SK-N-SH treated with all-trans-retinoic acid at 6 μM for 48 hours (cell line): ENCODE measurements at regions not wholly inside any gene's neighbourhood (a gene's known extent, or its start where the extent isn't known, plus 50 kb on each side); places are given as distances from the start of the nearest gene placed in this dataset.

Experiments
- ATAC-seq: fragments of 200-7000 bp; cut with Tn5 transposase; 3 replicates; pipeline ENCODE4 v1.9.1; 2020; ENCODE audit warnings: mild to moderate bottlenecking, moderate library complexity
- ARNTL ChIP-seq: fragments of 450-650 bp; formaldehyde crosslinking; IDR thresholded peaks from 2 replicates; pipeline ENCODE4 v1.5.0; 2020; ENCODE audit warnings: low read depth, mild to moderate bottlenecking, moderate library complexity, borderline replicate concordance
- CREB5 ChIP-seq: fragments of 250-450 bp; sonication (Bioruptor Pico); IDR thresholded peaks from 2 replicates; pipeline ENCODE4 v1.5.1; 2020; ENCODE audit warnings: low read depth, mild to moderate bottlenecking, moderate library complexity
- CSDC2 ChIP-seq: fragments of 250-450 bp; sonication (Bioruptor Pico); IDR thresholded peaks from 2 replicates; pipeline ENCODE4 v1.5.0; 2020; ENCODE audit warnings: mild to moderate bottlenecking, moderate library complexity
- CSRNP3 ChIP-seq: fragments of 250-450 bp; sonication (Bioruptor Pico); IDR thresholded peaks from 2 replicates; pipeline ENCODE4 v1.5.1; 2021; ENCODE audit warnings: mild to moderate bottlenecking, moderate library complexity
- ESRRG ChIP-seq: fragments of 250-450 bp; sonication (Bioruptor Pico); IDR thresholded peaks from 2 replicates; pipeline ENCODE4 v1.6.1; 2021; ENCODE audit warnings: mild to moderate bottlenecking
- GLIS3 ChIP-seq: fragments of 250-450 bp; sonication (Bioruptor Pico); IDR thresholded peaks from 2 replicates; pipeline ENCODE4 v1.5.0; 2020; ENCODE audit warnings: mild to moderate bottlenecking, moderate library complexity
- ISL1 ChIP-seq: fragments of 250-450 bp; sonication (Bioruptor Pico); IDR thresholded peaks from 2 replicates; pipeline ENCODE4 v2.1.2; 2022; ENCODE audit warnings: mild to moderate bottlenecking, moderate library complexity
- OSR1 ChIP-seq: fragments of 250-450 bp; sonication (Bioruptor Pico); IDR thresholded peaks from 2 replicates; pipeline ENCODE4 v1.8.0; 2022; ENCODE audit warnings: moderate library complexity, mild to moderate bottlenecking, inconsistent platforms
- PATZ1 ChIP-seq: fragments of 250-450 bp; sonication (Bioruptor Pico); IDR thresholded peaks from 2 replicates; pipeline ENCODE4 v1.8.0; 2020; ENCODE audit warnings: mild to moderate bottlenecking, moderate library complexity, borderline replicate concordance
- POU6F1 ChIP-seq: fragments of 250-450 bp; sonication (Bioruptor Pico); IDR thresholded peaks from 2 replicates; pipeline ENCODE4 v1.8.0; 2021; ENCODE audit warnings: low read depth, mild to moderate bottlenecking, moderate library complexity, borderline replicate concordance
- PPARA ChIP-seq: fragments of 250-450 bp; sonication (Bioruptor Pico); IDR thresholded peaks from 2 replicates; pipeline ENCODE4 v1.5.0; 2020; ENCODE audit warnings: mild to moderate bottlenecking, borderline replicate concordance
- SNAI2 ChIP-seq: fragments of 250-450 bp; sonication (Bioruptor Pico); IDR thresholded peaks from 2 replicates; pipeline ENCODE4 v1.5.0; 2020; ENCODE audit warnings: mild to moderate bottlenecking, moderate library complexity
- TOX ChIP-seq: fragments of 250-450 bp; sonication (Bioruptor Pico); IDR thresholded peaks from 2 replicates; pipeline ENCODE4 v1.8.0; 2021; ENCODE audit warnings: mild to moderate bottlenecking, moderate library complexity, borderline replicate concordance
- TSHZ2 ChIP-seq: fragments of 250-450 bp; sonication (Bioruptor Pico); IDR thresholded peaks from 2 replicates; pipeline ENCODE4 v1.5.0; 2020; ENCODE audit warnings: mild to moderate bottlenecking, moderate library complexity
- ZC3H10 ChIP-seq: fragments of 250-450 bp; sonication (Bioruptor Pico); IDR thresholded peaks from 2 replicates; pipeline ENCODE4 v1.5.1; 2021; ENCODE audit warnings: mild to moderate bottlenecking, moderate library complexity
- ZFP3 ChIP-seq: fragments of 250-450 bp; sonication (Bioruptor Pico); IDR thresholded peaks from 2 replicates; pipeline ENCODE4 v1.5.0; 2020; ENCODE audit warnings: mild to moderate bottlenecking, moderate library complexity
- ZFP30 ChIP-seq: fragments of 450-650 bp; formaldehyde crosslinking; IDR thresholded peaks from 2 replicates; pipeline ENCODE4 v1.5.0; 2022; ENCODE audit warnings: mild to moderate bottlenecking, moderate library complexity
- ZNF565 ChIP-seq: fragments of 450-650 bp; formaldehyde crosslinking; conservative IDR thresholded peaks from 2 replicates; pipeline ENCODE4 v1.5.0; 2020; ENCODE audit warnings: low read depth, mild to moderate bottlenecking, moderate library complexity
- ZNF8 ChIP-seq: fragments of 450-650 bp; formaldehyde crosslinking; IDR thresholded peaks from 2 replicates; pipeline ENCODE4 v1.5.0; 2020; ENCODE audit warnings: mild to moderate bottlenecking, moderate library complexity

GRCh38 chr2:120819720-120820210 is 84.1 kb downstream of the GLI2 start:
- ATAC-seq, result peak; percentile 9; the same call in 1 of the 3 replicates

GRCh38 chr2:120820263-120820952 is 84.7 kb downstream of the GLI2 start:
- peak; percentile 66 for ATAC-seq

More at GRCh38 chr2:120819720-120820210, 84.1 kb downstream of the GLI2 start:
- TF ChIP-seq POU6F1, result no peak
- TF ChIP-seq ZFP3, result peak; percentile 95
- TF ChIP-seq, all 23 proteins: peak for 1

GRCh38 chr2:120820953-120821279 is 85.2 kb downstream of the GLI2 start:
- no peak for ATAC-seq
- no peak for TF ChIP-seq ZNF565 (CRISPR knock-in tag)

More at GRCh38 chr2:120820263-120820952, 84.7 kb downstream of the GLI2 start:
- no peak for TF ChIP-seq CSRNP3 (CRISPR knock-in tag)
- TF ChIP-seq ZFP30, result no peak
- no peak for TF ChIP-seq OSR1
- no peak for TF ChIP-seq ZNF8 (CRISPR knock-in tag)
- TF ChIP-seq GLIS3 (CRISPR knock-in tag), result no peak
- no peak for TF ChIP-seq CREB5 (CRISPR knock-in tag)
- TF ChIP-seq ZFP3, result no peak
- no peak for TF ChIP-seq PPARA (CRISPR knock-in tag)
- TF ChIP-seq PATZ1 (CRISPR knock-in tag), result no peak

- TF ChIP-seq ARNTL (CRISPR knock-in tag) (no peak), TSHZ2 (no peak), ESRRG (no peak)
- no peak for ATAC-seq
Observed at GRCh38 chr2:120821446-120822160, 85.9 kb downstream of the GLI2 start.

- TF ChIP-seq TSHZ2, result no peak
- TF ChIP-seq TOX, result no peak
- TF ChIP-seq ARNTL (CRISPR knock-in tag), result no peak
- no peak for TF ChIP-seq OSR1
- no peak for TF ChIP-seq SNAI2 (CRISPR knock-in tag)
- no peak for TF ChIP-seq CSDC2 (CRISPR knock-in tag)
- no peak for TF ChIP-seq POU6F1
- TF ChIP-seq ISL1 (CRISPR knock-in tag), result no peak
- no peak for TF ChIP-seq ZFP30
- TF ChIP-seq ZC3H10 (CRISPR knock-in tag), result no peak
- TF ChIP-seq, all 23 proteins: peak for 0
- ATAC-seq, result no peak
Observed at GRCh38 chr2:120822933-120823332, 87.3 kb downstream of the GLI2 start.
